A673 (cell line): ENCODE measurements at regions not wholly inside any gene's neighbourhood (a gene's known extent, or its start where the extent isn't known, plus 50 kb on each side); places are given as distances from the start of the nearest gene placed in this dataset.

ENCODE experiments used
- EZH2 ChIP-seq: fragments of 200-600 bp; sonication (generic); IDR thresholded peaks from 2 replicates; pipeline ENCODE4 v1.6.1; 2017; ENCODE audit warnings: borderline replicate concordance, low read depth, mild to moderate bottlenecking, mixed read lengths, antibody characterized with exemption, low read length; ENCODE audit not compliant: poor library complexity, severe bottlenecking
- TF ChIP-seq, protein P1 (sequence below): fragments of 300-800, 200-600 bp; sonication (generic); conservative IDR thresholded peaks from 2 replicates; pipeline ENCODE4 v1.5.1; 2017; ENCODE audit warnings: low read depth, mild to moderate bottlenecking, antibody characterized with exemption, low read length, moderate library complexity, mixed read lengths

DNA sequence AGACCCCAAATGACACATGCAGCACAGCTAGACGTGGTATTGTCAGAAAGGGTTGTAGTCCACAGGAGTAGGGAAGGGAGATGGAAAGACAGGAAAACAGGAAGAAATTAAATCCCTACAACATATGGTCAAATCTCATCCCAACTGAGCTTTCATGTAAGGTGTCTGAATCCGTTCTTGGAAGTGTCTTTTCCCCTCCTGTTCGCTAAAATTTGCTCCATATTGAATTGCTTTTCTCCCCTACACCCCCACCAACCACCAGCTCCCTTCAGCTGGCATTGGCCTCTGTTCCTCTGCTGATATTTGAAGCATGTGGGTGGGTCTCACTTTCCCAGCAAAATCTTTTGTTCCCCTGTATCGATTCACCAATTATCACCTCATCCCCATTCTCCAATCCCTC, 376.2 kb upstream of the WWC1 start:
- TF ChIP-seq, protein P1, sequence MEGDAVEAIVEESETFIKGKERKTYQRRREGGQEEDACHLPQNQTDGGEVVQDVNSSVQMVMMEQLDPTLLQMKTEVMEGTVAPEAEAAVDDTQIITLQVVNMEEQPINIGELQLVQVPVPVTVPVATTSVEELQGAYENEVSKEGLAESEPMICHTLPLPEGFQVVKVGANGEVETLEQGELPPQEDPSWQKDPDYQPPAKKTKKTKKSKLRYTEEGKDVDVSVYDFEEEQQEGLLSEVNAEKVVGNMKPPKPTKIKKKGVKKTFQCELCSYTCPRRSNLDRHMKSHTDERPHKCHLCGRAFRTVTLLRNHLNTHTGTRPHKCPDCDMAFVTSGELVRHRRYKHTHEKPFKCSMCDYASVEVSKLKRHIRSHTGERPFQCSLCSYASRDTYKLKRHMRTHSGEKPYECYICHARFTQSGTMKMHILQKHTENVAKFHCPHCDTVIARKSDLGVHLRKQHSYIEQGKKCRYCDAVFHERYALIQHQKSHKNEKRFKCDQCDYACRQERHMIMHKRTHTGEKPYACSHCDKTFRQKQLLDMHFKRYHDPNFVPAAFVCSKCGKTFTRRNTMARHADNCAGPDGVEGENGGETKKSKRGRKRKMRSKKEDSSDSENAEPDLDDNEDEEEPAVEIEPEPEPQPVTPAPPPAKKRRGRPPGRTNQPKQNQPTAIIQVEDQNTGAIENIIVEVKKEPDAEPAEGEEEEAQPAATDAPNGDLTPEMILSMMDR, result no peak
- no peak for TF ChIP-seq EZH2
